Endothelial cell (in vitro differentiated cells): ENCODE measurements at regions not wholly inside any gene's neighbourhood (a gene's known extent, or its start where the extent isn't known, plus 50 kb on each side); places are given as distances from the start of the nearest gene placed in this dataset.

Experiments
- DNase-seq: peaks from one replicate; pipeline ENCODE4 v3.0.0; 2021; ENCODE audit warnings: low spot score
- H3K27ac Mint-ChIP-seq: one replicate; pipeline ENCODE4 v1.8.0; 2021; ENCODE audit warnings: mixed read lengths, inconsistent platforms; ENCODE audit not compliant: unreplicated experiment
- H3K27me3 Mint-ChIP-seq: one replicate; pipeline ENCODE4 v1.8.0; 2021; ENCODE audit warnings: mild to moderate bottlenecking, moderate library complexity, mixed read lengths, inconsistent platforms; ENCODE audit not compliant: unreplicated experiment
- H3K36me3 Mint-ChIP-seq: one replicate; pipeline ENCODE4 v1.8.0; 2021; ENCODE audit warnings: mild to moderate bottlenecking, low read depth, mixed read lengths, inconsistent platforms; ENCODE audit not compliant: unreplicated experiment
- H3K4me1 Mint-ChIP-seq: one replicate; pipeline ENCODE4 v1.8.0; 2021; ENCODE audit warnings: mild to moderate bottlenecking, mixed read lengths, inconsistent platforms; ENCODE audit not compliant: unreplicated experiment
- H3K4me3 Mint-ChIP-seq: one replicate; pipeline ENCODE4 v1.8.0; 2021; ENCODE audit warnings: mild to moderate bottlenecking, mixed read lengths, inconsistent platforms; ENCODE audit not compliant: unreplicated experiment
- H3K9me3 Mint-ChIP-seq: one replicate; pipeline ENCODE4 v1.8.0; 2021; ENCODE audit warnings: mixed read lengths, inconsistent platforms; ENCODE audit not compliant: unreplicated experiment
- TF ChIP-seq, protein P1 (sequence below): fragments of 200-600 bp; sonication (generic); IDR thresholded peaks from one replicate; pipeline ENCODE4 v1.5.0; 2021; ENCODE audit warnings: antibody characterized with exemption; ENCODE audit not compliant: unreplicated experiment

DNA sequence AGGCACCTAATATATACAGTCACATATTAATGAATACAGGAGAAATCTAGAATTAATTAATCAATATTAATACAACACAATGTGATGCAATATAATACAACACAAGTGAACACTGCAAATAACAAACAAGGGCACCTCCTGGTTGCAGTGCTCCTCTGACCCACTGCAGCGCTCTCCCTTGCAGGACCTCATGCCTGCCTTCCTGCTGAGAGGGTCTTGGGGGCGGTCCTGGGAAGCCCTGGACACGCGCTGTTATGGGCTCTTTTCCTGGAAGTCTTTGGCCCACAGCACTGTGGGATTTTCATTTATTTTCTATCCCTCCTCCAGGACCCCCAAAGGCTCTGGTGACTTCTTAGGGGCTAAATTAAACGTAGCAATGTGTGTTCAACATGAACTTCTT, 485.8 kb downstream of the IRX1 start:
- Mint-ChIP-seq H3K9me3 (peaks cover 5% of the 10 kb centered on the region), H3K4me1 (no peaks in the 10 kb centered on the region), H3K27me3 (peaks cover 2% of the 10 kb centered on the region), H3K4me3 (no peak overlapping the region), H3K27ac (no peak overlapping the region), H3K36me3 (no peaks in the 10 kb centered on the region)
- TF ChIP-seq, protein P1, sequence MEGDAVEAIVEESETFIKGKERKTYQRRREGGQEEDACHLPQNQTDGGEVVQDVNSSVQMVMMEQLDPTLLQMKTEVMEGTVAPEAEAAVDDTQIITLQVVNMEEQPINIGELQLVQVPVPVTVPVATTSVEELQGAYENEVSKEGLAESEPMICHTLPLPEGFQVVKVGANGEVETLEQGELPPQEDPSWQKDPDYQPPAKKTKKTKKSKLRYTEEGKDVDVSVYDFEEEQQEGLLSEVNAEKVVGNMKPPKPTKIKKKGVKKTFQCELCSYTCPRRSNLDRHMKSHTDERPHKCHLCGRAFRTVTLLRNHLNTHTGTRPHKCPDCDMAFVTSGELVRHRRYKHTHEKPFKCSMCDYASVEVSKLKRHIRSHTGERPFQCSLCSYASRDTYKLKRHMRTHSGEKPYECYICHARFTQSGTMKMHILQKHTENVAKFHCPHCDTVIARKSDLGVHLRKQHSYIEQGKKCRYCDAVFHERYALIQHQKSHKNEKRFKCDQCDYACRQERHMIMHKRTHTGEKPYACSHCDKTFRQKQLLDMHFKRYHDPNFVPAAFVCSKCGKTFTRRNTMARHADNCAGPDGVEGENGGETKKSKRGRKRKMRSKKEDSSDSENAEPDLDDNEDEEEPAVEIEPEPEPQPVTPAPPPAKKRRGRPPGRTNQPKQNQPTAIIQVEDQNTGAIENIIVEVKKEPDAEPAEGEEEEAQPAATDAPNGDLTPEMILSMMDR, result no peak
- DNase-seq, result no peak

DNA sequence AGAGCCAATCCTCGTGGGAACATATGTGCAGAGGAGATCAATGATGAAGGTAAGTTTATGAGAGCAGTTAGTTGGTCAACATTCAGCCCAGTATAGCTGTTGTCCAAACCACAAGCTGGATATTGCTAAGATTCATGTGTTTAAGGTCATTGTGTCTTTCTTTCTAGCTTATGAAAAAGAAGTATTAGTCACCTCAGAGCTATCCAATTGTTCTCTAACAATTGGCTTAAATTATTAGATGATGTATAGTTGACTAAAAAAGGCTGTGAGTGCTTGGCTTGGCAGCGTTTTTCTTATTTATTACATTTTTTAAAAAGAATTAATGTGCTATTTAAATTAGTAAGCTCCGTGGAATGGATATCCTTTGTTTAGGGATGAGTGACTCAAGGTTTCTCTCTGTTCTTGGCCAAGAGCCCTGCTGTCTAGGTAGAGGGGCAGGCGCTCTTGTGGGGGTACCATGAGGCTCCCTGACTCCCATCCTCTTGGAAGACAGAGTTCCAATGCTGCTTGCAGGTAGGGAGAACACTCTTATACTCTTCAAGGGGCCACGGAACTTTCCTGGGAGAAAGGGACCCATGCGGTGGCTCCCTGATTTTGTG, 487.4 kb downstream of the IRX1 start:
- DNase-seq, result no peak
- no peaks in the 10 kb centered on the region for H3K36me3 Mint-ChIP-seq
- H3K4me1 Mint-ChIP-seq, result no peaks in the 10 kb centered on the region
- H3K27me3 Mint-ChIP-seq, result peaks cover 2% of the 10 kb centered on the region
- peaks cover 5% of the 10 kb centered on the region for H3K9me3 Mint-ChIP-seq
- no peak overlapping the region for H3K4me3 Mint-ChIP-seq
- TF ChIP-seq, protein P1, result no peak
- H3K27ac Mint-ChIP-seq, result no peak overlapping the region

DNA sequence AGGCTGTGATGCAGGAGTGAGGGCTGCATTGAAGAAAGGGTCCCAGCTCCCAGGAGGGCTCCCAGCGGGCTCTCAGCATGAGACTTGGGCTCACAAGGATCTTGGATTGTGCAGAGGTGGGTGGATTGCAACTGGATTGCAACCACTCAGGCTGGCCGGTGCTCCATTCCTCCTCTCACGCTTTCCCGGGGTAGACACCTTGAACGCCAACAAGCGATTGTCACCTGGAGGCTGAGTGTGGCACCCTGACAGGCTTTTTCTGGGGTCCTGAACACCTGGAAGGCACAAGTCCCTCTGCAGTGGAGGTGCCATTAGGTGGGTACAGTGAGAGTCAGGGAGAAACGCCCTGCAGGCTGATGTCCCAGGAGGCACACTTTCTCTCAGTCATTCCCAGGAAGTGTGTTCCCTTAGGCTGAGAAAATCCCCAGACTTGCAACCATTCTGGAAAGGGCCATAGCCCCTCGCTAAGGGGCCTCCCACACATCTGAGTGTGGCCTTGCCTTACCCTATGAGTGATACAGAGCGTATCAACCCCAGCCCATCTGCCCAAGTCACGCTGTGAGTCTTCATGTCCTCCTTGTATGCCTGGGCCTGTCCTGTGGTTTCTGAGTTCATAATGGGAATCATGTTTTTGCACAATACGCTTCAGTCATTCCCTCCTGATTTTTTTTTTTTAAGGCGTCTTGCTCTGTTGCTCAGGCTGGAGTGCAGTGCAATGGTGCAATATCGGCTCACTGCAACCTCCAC, 488.1 kb downstream of the IRX1 start:
- TF ChIP-seq, protein P1, result no peak
- DNase-seq, result no peak
- Mint-ChIP-seq H3K9me3 (peaks cover 5% of the 10 kb centered on the region), H3K27me3 (peaks cover 2% of the 10 kb centered on the region), H3K27ac (no peak overlapping the region), H3K4me3 (no peak overlapping the region), H3K4me1 (no peaks in the 10 kb centered on the region), H3K36me3 (no peaks in the 10 kb centered on the region)

DNA sequence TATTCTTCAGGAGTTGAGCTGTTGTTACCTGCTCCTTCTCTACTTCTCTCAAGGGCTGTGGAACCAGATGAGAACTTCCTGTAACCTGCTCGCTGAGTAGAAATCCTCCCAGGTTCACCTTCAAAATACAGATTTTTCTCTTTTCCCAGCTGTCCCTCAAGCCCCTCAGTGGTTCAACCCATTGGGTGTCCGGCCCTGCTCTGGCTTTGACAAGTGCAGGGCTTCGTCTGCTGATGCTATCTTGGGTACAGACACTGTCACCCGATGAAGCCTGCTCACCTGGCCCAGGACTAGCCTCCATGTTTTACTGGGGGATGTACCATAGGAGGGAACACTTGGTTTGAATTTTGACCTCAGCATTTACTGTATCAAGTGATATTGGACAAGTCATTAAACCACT, 490.4 kb downstream of the IRX1 start:
- no peaks in the 10 kb centered on the region for H3K4me1 Mint-ChIP-seq
- TF ChIP-seq, protein P1, result no peak
- H3K27ac Mint-ChIP-seq, result no peak overlapping the region
- DNase-seq, result no peak
- H3K4me3 Mint-ChIP-seq, result no peak overlapping the region
- H3K36me3 Mint-ChIP-seq, result no peaks in the 10 kb centered on the region
- no peaks in the 10 kb centered on the region for H3K9me3 Mint-ChIP-seq
- H3K27me3 Mint-ChIP-seq, result no peaks in the 10 kb centered on the region

DNA sequence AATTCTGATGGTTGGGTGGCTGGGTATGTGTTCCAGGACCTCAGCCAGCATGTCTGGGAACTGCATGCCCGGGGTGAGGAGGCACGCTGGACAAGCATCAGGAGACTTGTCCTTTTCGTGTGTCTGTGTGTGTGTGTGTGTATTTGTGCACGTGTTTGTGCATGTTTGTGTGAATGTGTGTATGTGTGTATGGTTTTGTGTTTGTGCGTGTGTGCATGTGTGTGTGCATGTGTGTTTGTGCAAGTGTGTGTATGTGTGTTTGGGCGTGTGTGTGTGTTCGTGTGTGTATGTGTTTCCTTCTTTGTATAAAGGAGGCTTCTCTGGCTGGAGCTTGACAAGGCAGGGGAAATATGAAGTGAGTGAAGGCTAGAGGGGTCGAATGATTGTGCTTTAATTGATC, 491.5 kb downstream of the IRX1 start:
- Mint-ChIP-seq H3K27me3 (peaks cover under 1% of the 10 kb centered on the region), H3K36me3 (no peaks in the 10 kb centered on the region), H3K4me1 (no peaks in the 10 kb centered on the region), H3K4me3 (no peak overlapping the region), H3K9me3 (no peaks in the 10 kb centered on the region), H3K27ac (no peak overlapping the region)
- TF ChIP-seq, protein P1, result no peak
- no peak for DNase-seq
